ENCODE measurements at regions not wholly inside any gene's neighbourhood (a gene's known extent, or its start where the extent isn't known, plus 50 kb on each side); places are given as distances from the start of the nearest gene placed in this dataset.

- peaks cover 0 to 12% (median 3%) of the 10 kb centered on the region in 3 donors for H3K4me1 Mint-ChIP-seq
- H3K9me3 Mint-ChIP-seq: no peaks in the 10 kb centered on the region
- H3K27ac Mint-ChIP-seq: no peak overlapping the region
- ChIA-PET POLR2A (interaction anchor here in 1 of 2 donors (0.7 kb wide), 1 partner anchor 75 kb away, joined by 4 read pairs; no protein-coding TSS in a partner anchor), CTCF (no interaction called here)
- Histone ChIP-seq H3K4me3 (ENCODE audit: control insufficient read depth in 1 of 2, extremely low read depth in 1 of 2, low read length in 1 of 2) (no peak overlapping the region), H3K36me3 (ENCODE audit: control insufficient read depth in 2 of 2, extremely low read depth in 1 of 2, insufficient read depth in 1 of 2, low read length in 1 of 2) (no peaks in the 10 kb centered on the region), H3K9me3 (no peaks in the 10 kb centered on the region), H3K4me1 (ENCODE audit: control insufficient read depth in 1 of 2, extremely low read depth in 1 of 2, insufficient read depth in 2 of 2, low read length in 2 of 2) (no peaks in the 10 kb centered on the region), H3K27ac (ENCODE audit: low read length) (no peak overlapping the region), H3K27me3 (replicated peaks in 1 of 2; ENCODE audit: control insufficient read depth in 2 of 2, extremely low read depth in 1 of 2, insufficient read depth in 2 of 2, low read length in 1 of 2) (peaks cover 0 to 9% of the 10 kb centered on the region in 2 experiments)
- no peaks in the 10 kb centered on the region for H3K36me3 Mint-ChIP-seq
- DNase-seq (no peak), ATAC-seq (replicated peaks in 1 of 4) (no peak)
- no CpG with 5 or more reads among the region's 5 CpGs for WGBS (ENCODE audit: insufficient coverage)
- no peak overlapping the region for H3K4me3 Mint-ChIP-seq
- H3K27me3 Mint-ChIP-seq: no peaks in the 10 kb centered on the region
Measured at GRCh38 chr1:5274527-5274926, 620.1 kb downstream of the AJAP1 start.

DNA sequence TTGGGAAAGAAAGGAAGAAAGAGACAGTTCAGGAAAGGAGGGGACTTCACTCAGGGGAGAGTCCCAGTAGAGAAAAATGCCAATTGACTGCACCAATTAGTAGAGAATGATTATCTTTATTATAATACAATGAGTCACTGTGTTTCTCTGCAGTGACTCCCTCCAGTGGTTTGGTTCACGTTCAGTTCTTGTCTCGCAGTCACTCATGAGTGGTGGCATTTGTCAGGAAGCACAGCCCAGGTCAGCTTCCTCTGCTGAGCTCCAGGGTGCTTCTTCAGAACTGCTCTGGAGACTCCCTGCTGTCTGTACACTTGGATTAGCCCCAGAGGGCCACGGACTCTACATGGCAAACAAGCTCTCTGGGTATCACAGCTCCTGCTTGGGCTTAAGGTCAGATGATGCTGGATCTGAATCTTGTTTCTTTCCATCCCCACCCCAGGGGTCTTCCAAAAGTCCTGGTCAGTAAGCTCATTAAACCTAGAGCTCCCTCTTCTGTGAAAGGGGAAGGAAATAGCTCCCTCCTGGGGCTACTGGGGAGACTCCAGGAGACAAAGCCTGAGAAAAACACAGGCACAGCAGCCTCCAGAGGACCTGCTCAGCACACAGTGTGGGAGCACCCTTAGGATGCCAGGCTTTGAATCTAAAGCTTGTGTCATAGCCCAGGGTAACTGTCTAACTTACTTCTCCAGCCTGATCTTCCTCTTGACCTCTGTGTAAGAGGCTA lies 619.0 kb downstream of the AJAP1 start:
- no peaks in the 10 kb centered on the region for H3K27me3 Mint-ChIP-seq
- Histone ChIP-seq H3K36me3 (ENCODE audit: control insufficient read depth in 2 of 2, extremely low read depth in 1 of 2, insufficient read depth in 1 of 2, low read length in 1 of 2) (no peaks in the 10 kb centered on the region), H3K4me1 (ENCODE audit: control insufficient read depth in 1 of 2, extremely low read depth in 1 of 2, insufficient read depth in 2 of 2, low read length in 2 of 2) (no peaks in the 10 kb centered on the region), H3K27me3 (replicated peaks in 1 of 2; ENCODE audit: control insufficient read depth in 2 of 2, extremely low read depth in 1 of 2, insufficient read depth in 2 of 2, low read length in 1 of 2) (peaks cover 0 to 9% of the 10 kb centered on the region in 2 experiments), H3K9me3 (no peaks in the 10 kb centered on the region), H3K4me3 (ENCODE audit: control insufficient read depth in 1 of 2, extremely low read depth in 1 of 2, low read length in 1 of 2) (no peak overlapping the region), H3K27ac (ENCODE audit: low read length) (no peak overlapping the region)
- WGBS (ENCODE audit: insufficient coverage): no CpG with 5 or more reads among the region's 3 CpGs
- H3K4me3 Mint-ChIP-seq: no peak overlapping the region
- POLR2A ChIA-PET: interaction anchor here in 1 of 2 donors (0.7 kb wide), 1 partner anchor 76 kb away, joined by 4 read pairs; no protein-coding TSS in a partner anchor
- no peak overlapping the region for H3K27ac Mint-ChIP-seq
- peaks cover 0 to 12% (median 3%) of the 10 kb centered on the region in 3 donors for H3K4me1 Mint-ChIP-seq
- H3K36me3 Mint-ChIP-seq: no peaks in the 10 kb centered on the region
- no peak for DNase-seq
- CTCF ChIA-PET: no interaction called here
- H3K9me3 Mint-ChIP-seq: peaks cover 0 to 6% (median 0%) of the 10 kb centered on the region in 3 donors
- ATAC-seq (replicated peaks in 1 of 4): peak in 2 of 4 experiments; percentile 31 to 40

DNA sequence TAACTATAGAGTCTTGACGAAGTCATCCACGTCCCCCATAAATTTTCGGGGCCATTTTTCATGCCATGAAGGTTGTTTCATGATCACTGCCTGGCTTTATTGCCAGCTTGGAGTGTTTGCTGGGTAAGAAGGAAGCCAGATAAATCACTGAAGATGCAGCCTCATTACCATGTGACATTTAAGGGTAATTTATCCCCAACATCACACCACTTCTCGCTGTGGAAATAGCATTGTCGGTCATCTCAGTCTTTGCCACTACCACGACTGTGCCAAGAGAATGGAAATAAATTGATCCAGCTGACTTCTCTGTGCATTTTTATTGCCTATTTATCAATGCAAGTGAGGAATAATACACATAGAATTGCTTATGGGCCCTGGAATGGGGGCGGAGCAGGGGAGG lies 617.9 kb downstream of the AJAP1 start:
- Histone ChIP-seq H3K27ac (ENCODE audit: low read length) (no peak overlapping the region), H3K4me3 (ENCODE audit: control insufficient read depth in 1 of 2, extremely low read depth in 1 of 2, low read length in 1 of 2) (no peak overlapping the region), H3K27me3 (replicated peaks in 1 of 2; ENCODE audit: control insufficient read depth in 2 of 2, extremely low read depth in 1 of 2, insufficient read depth in 2 of 2, low read length in 1 of 2) (peaks cover 0 to 14% of the 10 kb centered on the region in 2 experiments), H3K36me3 (ENCODE audit: control insufficient read depth in 2 of 2, extremely low read depth in 1 of 2, insufficient read depth in 1 of 2, low read length in 1 of 2) (no peaks in the 10 kb centered on the region), H3K9me3 (no peaks in the 10 kb centered on the region), H3K4me1 (ENCODE audit: control insufficient read depth in 1 of 2, extremely low read depth in 1 of 2, insufficient read depth in 2 of 2, low read length in 2 of 2) (no peaks in the 10 kb centered on the region)
- no peak for ATAC-seq (replicated peaks in 1 of 4)
- DNase-seq: no peak
- peaks cover 0 to 3% of the 10 kb centered on the region in 2 donors for H3K27me3 Mint-ChIP-seq
- 88% methylated on average over 3 of the region's 7 CpGs for whole genome bisulfite sequencing (ENCODE audit: insufficient coverage)
- no peaks in the 10 kb centered on the region for H3K36me3 Mint-ChIP-seq
- ChIA-PET CTCF (no interaction called here), POLR2A (no interaction called here)
- peaks cover 0 to 6% (median 0%) of the 10 kb centered on the region in 3 donors for H3K9me3 Mint-ChIP-seq
- no peak overlapping the region for H3K4me3 Mint-ChIP-seq
- H3K27ac Mint-ChIP-seq: no peak overlapping the region
- peaks cover 0 to 12% (median 3%) of the 10 kb centered on the region in 3 donors for H3K4me1 Mint-ChIP-seq

- DNase-seq (no peak), ATAC-seq (replicated peaks in 1 of 4) (no peak)
- Histone ChIP-seq H3K4me3 (ENCODE audit: control insufficient read depth in 1 of 2, extremely low read depth in 1 of 2, low read length in 1 of 2) (no peak overlapping the region), H3K27ac (ENCODE audit: low read length) (no peak overlapping the region), H3K36me3 (ENCODE audit: control insufficient read depth in 2 of 2, extremely low read depth in 1 of 2, insufficient read depth in 1 of 2, low read length in 1 of 2) (no peaks in the 10 kb centered on the region), H3K9me3 (no peaks in the 10 kb centered on the region), H3K27me3 (replicated peaks in 1 of 2; ENCODE audit: control insufficient read depth in 2 of 2, extremely low read depth in 1 of 2, insufficient read depth in 2 of 2, low read length in 1 of 2) (peaks cover 0 to 17% of the 10 kb centered on the region in 2 experiments), H3K4me1 (ENCODE audit: control insufficient read depth in 1 of 2, extremely low read depth in 1 of 2, insufficient read depth in 2 of 2, low read length in 2 of 2) (no peaks in the 10 kb centered on the region)
- Mint-ChIP-seq H3K4me1 (peaks cover 0 to 12% (median 3%) of the 10 kb centered on the region in 3 donors), H3K4me3 (no peak overlapping the region), H3K9me3 (peaks cover 0 to 6% (median 0%) of the 10 kb centered on the region in 3 donors), H3K27ac (no peak overlapping the region), H3K27me3 (peaks cover 0 to 3% of the 10 kb centered on the region in 2 donors), H3K36me3 (no peaks in the 10 kb centered on the region)
- no CpG with 5 or more reads among the region's 2 CpGs for WGBS (ENCODE audit: insufficient coverage)
- POLR2A ChIA-PET: interaction anchor here in 1 of 2 donors (0.6 kb wide), 1 partner anchor 321 kb away, joined by 6 read pairs; no protein-coding TSS in a partner anchor
- CTCF ChIA-PET: no interaction called here
Measured at GRCh38 chr1:5271264-5271663, 616.9 kb downstream of the AJAP1 start.

DNA sequence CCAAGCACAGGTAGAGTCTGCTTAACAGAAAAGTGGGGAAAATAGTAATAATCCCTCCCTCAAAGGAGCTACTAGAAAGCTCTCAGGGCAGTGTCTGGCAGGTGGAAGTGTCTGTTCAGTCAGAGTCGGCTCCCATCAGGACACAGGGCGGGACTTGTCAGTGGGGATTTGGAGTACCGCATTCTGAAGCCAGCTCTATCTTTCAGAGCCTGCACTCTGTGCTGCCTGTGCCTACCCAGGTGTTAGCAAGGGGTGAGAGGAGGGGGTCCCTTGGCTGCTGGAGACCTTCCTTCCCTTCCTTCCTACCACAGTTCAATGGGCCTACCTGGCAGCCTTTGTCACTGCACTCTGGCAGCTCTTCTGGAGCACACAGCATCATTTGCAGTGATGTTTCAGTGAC lies 615.5 kb downstream of the AJAP1 start:
- Histone ChIP-seq H3K4me1 (ENCODE audit: control insufficient read depth in 1 of 2, extremely low read depth in 1 of 2, insufficient read depth in 2 of 2, low read length in 2 of 2) (no peaks in the 10 kb centered on the region), H3K9me3 (no peaks in the 10 kb centered on the region), H3K27me3 (replicated peaks in 1 of 2; ENCODE audit: control insufficient read depth in 2 of 2, extremely low read depth in 1 of 2, insufficient read depth in 2 of 2, low read length in 1 of 2) (peaks cover 0 to 15% of the 10 kb centered on the region in 2 experiments), H3K27ac (ENCODE audit: low read length) (no peak overlapping the region), H3K4me3 (ENCODE audit: control insufficient read depth in 1 of 2, extremely low read depth in 1 of 2, low read length in 1 of 2) (no peak overlapping the region), H3K36me3 (ENCODE audit: control insufficient read depth in 2 of 2, extremely low read depth in 1 of 2, insufficient read depth in 1 of 2, low read length in 1 of 2) (no peaks in the 10 kb centered on the region)
- Mint-ChIP-seq H3K36me3 (no peaks in the 10 kb centered on the region), H3K4me1 (peaks cover 0 to 12% (median 3%) of the 10 kb centered on the region in 3 donors), H3K27ac (no peak overlapping the region), H3K4me3 (no peak overlapping the region), H3K27me3 (peaks cover 5 to 6% of the 10 kb centered on the region in 2 donors), H3K9me3 (peaks cover 0 to 6% (median 0%) of the 10 kb centered on the region in 3 donors)
- peak in 1 of 35 experiments; percentile 2 for DNase-seq
- no peak for ATAC-seq (replicated peaks in 1 of 4)
- no CpG with 5 or more reads among the region's 3 CpGs for WGBS (ENCODE audit: insufficient coverage)
- CTCF ChIA-PET: no interaction called here
- POLR2A ChIA-PET: no interaction called here

DNA sequence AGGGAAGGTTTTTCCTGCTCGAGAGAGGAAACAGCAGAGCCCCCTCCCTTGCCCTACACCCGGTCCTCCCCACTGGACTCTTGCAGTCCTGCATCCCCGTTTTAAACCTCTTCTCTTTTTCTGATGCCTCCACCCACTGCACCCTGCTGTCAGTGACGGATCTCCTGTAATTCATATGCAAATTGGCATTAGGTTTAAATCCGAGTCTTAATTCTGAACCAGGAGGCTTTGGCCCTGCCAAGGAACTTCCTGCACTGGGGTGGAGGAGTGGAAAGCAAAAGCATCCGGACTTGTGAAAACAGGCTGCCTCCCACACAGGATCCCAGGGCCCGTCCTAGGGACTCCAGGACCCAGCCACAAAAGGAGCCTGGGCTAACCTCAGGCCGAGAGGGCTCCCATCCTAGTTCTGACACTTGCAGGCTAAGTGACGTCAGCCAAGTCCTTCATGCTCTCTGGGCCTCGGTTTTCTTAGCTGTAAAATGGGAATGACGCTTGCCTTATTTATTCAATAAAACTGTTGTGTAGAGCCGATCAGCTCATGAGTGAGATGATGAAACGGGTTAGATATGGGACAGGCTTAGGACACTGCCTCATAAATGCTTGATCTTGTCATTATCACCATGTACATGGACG lies 613.3 kb downstream of the AJAP1 start:
- 59% methylated on average over 7 of the region's 14 CpGs for WGBS (ENCODE audit: insufficient coverage)
- ChIA-PET POLR2A (no interaction called here), CTCF (no interaction called here)
- Histone ChIP-seq H3K9me3 (no peaks in the 10 kb centered on the region), H3K27me3 (replicated peaks in 1 of 2; ENCODE audit: control insufficient read depth in 2 of 2, extremely low read depth in 1 of 2, insufficient read depth in 2 of 2, low read length in 1 of 2) (peaks cover 0 to 18% of the 10 kb centered on the region in 2 experiments), H3K4me1 (ENCODE audit: control insufficient read depth in 1 of 2, extremely low read depth in 1 of 2, insufficient read depth in 2 of 2, low read length in 2 of 2) (no peaks in the 10 kb centered on the region), H3K36me3 (ENCODE audit: control insufficient read depth in 2 of 2, extremely low read depth in 1 of 2, insufficient read depth in 1 of 2, low read length in 1 of 2) (no peaks in the 10 kb centered on the region), H3K27ac (ENCODE audit: low read length) (no peak overlapping the region), H3K4me3 (ENCODE audit: control insufficient read depth in 1 of 2, extremely low read depth in 1 of 2, low read length in 1 of 2) (no peak overlapping the region)
- no peak for ATAC-seq (replicated peaks in 1 of 4)
- no peak for DNase-seq
- H3K27ac Mint-ChIP-seq: no peak overlapping the region
- no peak overlapping the region for H3K4me3 Mint-ChIP-seq
- H3K9me3 Mint-ChIP-seq: peaks cover 4 to 9% (median 7%) of the 10 kb centered on the region in 3 donors
- H3K4me1 Mint-ChIP-seq: no peaks in the 10 kb centered on the region
- H3K36me3 Mint-ChIP-seq: no peaks in the 10 kb centered on the region
- H3K27me3 Mint-ChIP-seq: peaks cover 6 to 9% of the 10 kb centered on the region in 2 donors
